ENCODE measurements at regions not wholly inside any gene's neighbourhood (a gene's known extent, or its start where the extent isn't known, plus 50 kb on each side); places are given as distances from the start of the nearest gene placed in this dataset.

GRCh38 chr13:74945637-74946036, 536.3 kb downstream of the TBC1D4 start:
- no peaks in the 10 kb centered on the region for H3K79me2 ChIP-seq (ENCODE audit: low read depth)
- no peak overlapping the region for H2AFZ ChIP-seq (replicated peaks)
- no peaks in the 10 kb centered on the region for H3K4me1 Mint-ChIP-seq
- no peak overlapping the region for H3K4me2 ChIP-seq
- H3K27ac Mint-ChIP-seq, result no peak overlapping the region
- H3K27me3 ChIP-seq, result no peaks in the 10 kb centered on the region
- no peak overlapping the region for H3K9ac ChIP-seq
- H3K4me1 ChIP-seq, result no peaks in the 10 kb centered on the region
- peaks cover 5% of the 10 kb centered on the region for H3K9me3 ChIP-seq (ENCODE audit: low read depth)
- no peak for TF ChIP-seq EZH2phosphoT487 (IDR thresholded peaks at IDR 0.05)
- TF ChIP-seq CTCF (IDR thresholded peaks at IDR 0.05), result no peak
- TF ChIP-seq EZH2 (IDR thresholded peaks at IDR 0.05), result no peak
- no peak overlapping the region for H3K4me3 Mint-ChIP-seq
- no peaks in the 10 kb centered on the region for H3K36me3 ChIP-seq
- no peaks in the 10 kb centered on the region for H4K20me1 ChIP-seq (ENCODE audit: low read depth)
- no peak overlapping the region for H3K4me3 ChIP-seq
- no peak for DNase-seq (ENCODE audit: low spot score)
- H3K27ac ChIP-seq, result no peak overlapping the region
- no peaks in the 10 kb centered on the region for H3F3A ChIP-seq (ENCODE audit: low read depth)
- peaks cover 53% of the 10 kb centered on the region for H3K9me3 Mint-ChIP-seq
- H3K27me3 Mint-ChIP-seq (ENCODE audit: insufficient read depth, low read depth), result no peaks in the 10 kb centered on the region
- peaks cover 4% of the 10 kb centered on the region for H3K36me3 Mint-ChIP-seq

- no peak overlapping the region for H3K27ac Mint-ChIP-seq
- Histone ChIP-seq H3K4me2 (no peak overlapping the region), H3K27ac (no peak overlapping the region), H3K9me3 (ENCODE audit: low read depth) (no peaks in the 10 kb centered on the region), H3K27me3 (no peaks in the 10 kb centered on the region), H3K79me2 (ENCODE audit: low read depth) (no peaks in the 10 kb centered on the region), H3K9ac (no peak overlapping the region), H3K4me1 (no peaks in the 10 kb centered on the region), H3F3A (ENCODE audit: low read depth) (no peaks in the 10 kb centered on the region), H4K20me1 (ENCODE audit: low read depth) (no peaks in the 10 kb centered on the region), H2AFZ (replicated peaks) (no peak overlapping the region), H3K36me3 (no peaks in the 10 kb centered on the region), H3K4me3 (no peak overlapping the region)
- H3K27me3 Mint-ChIP-seq (ENCODE audit: insufficient read depth, low read depth), result peaks cover 3% of the 10 kb centered on the region
- no peak for DNase-seq (ENCODE audit: low spot score)
- H3K4me1 Mint-ChIP-seq, result peaks cover 4% of the 10 kb centered on the region
- TF ChIP-seq EZH2phosphoT487 (IDR thresholded peaks at IDR 0.05), result no peak
- no peak for TF ChIP-seq EZH2 (IDR thresholded peaks at IDR 0.05)
- no peak for TF ChIP-seq CTCF (IDR thresholded peaks at IDR 0.05)
- no peak overlapping the region for H3K4me3 Mint-ChIP-seq
- H3K36me3 Mint-ChIP-seq, result peaks cover 2% of the 10 kb centered on the region
- peaks cover 35% of the 10 kb centered on the region for H3K9me3 Mint-ChIP-seq
Observed at GRCh38 chr13:74931698-74932433, 550.1 kb downstream of the TBC1D4 start.

- Histone ChIP-seq H3K9me3 (ENCODE audit: low read depth) (no peaks in the 10 kb centered on the region), H4K20me1 (ENCODE audit: low read depth) (no peaks in the 10 kb centered on the region), H3K4me3 (no peak overlapping the region), H3F3A (ENCODE audit: low read depth) (no peaks in the 10 kb centered on the region), H3K9ac (no peak overlapping the region), H2AFZ (replicated peaks) (no peak overlapping the region), H3K27ac (no peak overlapping the region), H3K27me3 (no peaks in the 10 kb centered on the region), H3K4me1 (no peaks in the 10 kb centered on the region), H3K36me3 (no peaks in the 10 kb centered on the region), H3K4me2 (no peak overlapping the region), H3K79me2 (ENCODE audit: low read depth) (no peaks in the 10 kb centered on the region)
- TF ChIP-seq EZH2 (IDR thresholded peaks at IDR 0.05), result no peak
- no peak for TF ChIP-seq CTCF (IDR thresholded peaks at IDR 0.05)
- TF ChIP-seq EZH2phosphoT487 (IDR thresholded peaks at IDR 0.05), result no peak
- Mint-ChIP-seq H3K27ac (no peak overlapping the region), H3K4me1 (peaks cover 4% of the 10 kb centered on the region), H3K36me3 (peaks cover 2% of the 10 kb centered on the region), H3K27me3 (ENCODE audit: insufficient read depth, low read depth) (peaks cover 3% of the 10 kb centered on the region), H3K9me3 (peaks cover 37% of the 10 kb centered on the region), H3K4me3 (no peak overlapping the region)
- DNase-seq (ENCODE audit: low spot score), result no peak
Observed at GRCh38 chr13:74930402-74931165, 551.4 kb downstream of the TBC1D4 start.

Data from neural progenitor cell (in vitro differentiated cells).